Endodermal cell (in vitro differentiated cells): ENCODE measurements at regions not wholly inside any gene's neighbourhood (a gene's known extent, or its start where the extent isn't known, plus 50 kb on each side); places are given as distances from the start of the nearest gene placed in this dataset.
"Not testable (repeated sequence)": the region's sequence is repeated elsewhere in the genome, so short reads cannot be mapped to it uniquely, and the experiment has no call there.

Experiments used
- DNase-seq: peaks from one replicate; pipeline ENCODE4 v3.0.0-alpha.2; 2017
- H3K27ac ChIP-seq: 2 replicates; pipeline ENCODE4 v1.5.1; 2013; ENCODE audit warnings: mild to moderate bottlenecking, low read depth, low read length, moderate library complexity
- H3K27me3 ChIP-seq: 2 replicates; pipeline ENCODE4 v1.6.1; 2013; ENCODE audit warnings: mild to moderate bottlenecking, low read length, moderate library complexity; ENCODE audit not compliant: insufficient read depth, control insufficient read depth, poor library complexity, severe bottlenecking
- H3K36me3 ChIP-seq: 2 replicates; pipeline ENCODE4 v1.7.0; 2013; ENCODE audit warnings: mild to moderate bottlenecking, low read length, moderate library complexity; ENCODE audit not compliant: control insufficient read depth, insufficient read depth
- H3K4me1 ChIP-seq: one replicate; pipeline ENCODE4 v1.7.0; 2013; ENCODE audit warnings: low read length; ENCODE audit not compliant: control insufficient read depth, insufficient read depth
- H3K4me3 ChIP-seq: 2 replicates; pipeline ENCODE4 v1.5.1; 2013; ENCODE audit warnings: mild to moderate bottlenecking, low read length, moderate library complexity
- H3K9ac ChIP-seq: 2 replicates; pipeline ENCODE4 v1.6.1; 2013; ENCODE audit warnings: mild to moderate bottlenecking, low read length, moderate library complexity; ENCODE audit not compliant: poor library complexity, severe bottlenecking; ENCODE audit errors: extremely low read depth
- H3K9me3 ChIP-seq: 2 replicates; pipeline ENCODE4 v1.6.1; 2013; ENCODE audit warnings: mild to moderate bottlenecking, low read length, moderate library complexity; ENCODE audit not compliant: control insufficient read depth
- H3K27ac Mint-ChIP-seq: 2 replicates; pipeline ENCODE4 v1.8.0; 2020; ENCODE audit warnings: mixed read lengths
- H3K27me3 Mint-ChIP-seq: 2 replicates; pipeline ENCODE4 v1.8.0; 2021; ENCODE audit warnings: mild to moderate bottlenecking, mixed read lengths; ENCODE audit not compliant: insufficient read depth
- H3K36me3 Mint-ChIP-seq: 2 replicates; pipeline ENCODE4 v1.8.0; 2020; ENCODE audit warnings: low read depth, mixed read lengths
- H3K4me1 Mint-ChIP-seq: 2 replicates; pipeline ENCODE4 v1.8.0; 2020; ENCODE audit warnings: mixed read lengths
- H3K4me3 Mint-ChIP-seq: 2 replicates; pipeline ENCODE4 v1.8.0; 2020; ENCODE audit warnings: mild to moderate bottlenecking, moderate library complexity, mixed read lengths
- H3K9me3 Mint-ChIP-seq: 2 replicates; pipeline ENCODE4 v1.8.0; 2020; ENCODE audit warnings: mild to moderate bottlenecking, mixed read lengths
- WGBS, 2 experiments: methylation state at CpG; one replicate each; pipeline versions ENCODE4 v1.1.5 to v1.1.7; 2013; ENCODE audit warnings: missing lambda C conversion rate in 2 of 2, mixed read lengths in 1 of 2; ENCODE audit not compliant: insufficient coverage in 1 of 2, insufficient read length in 1 of 2; 5-methylcytosine and 5-hydroxymethylcytosine counted together
- TF ChIP-seq, protein P1 (sequence below): fragments of 200-600 bp; sonication (generic); conservative IDR thresholded peaks from 2 replicates; pipeline ENCODE4 v1.5.0; 2021; ENCODE audit warnings: antibody characterized with exemption, mild to moderate bottlenecking

DNA sequence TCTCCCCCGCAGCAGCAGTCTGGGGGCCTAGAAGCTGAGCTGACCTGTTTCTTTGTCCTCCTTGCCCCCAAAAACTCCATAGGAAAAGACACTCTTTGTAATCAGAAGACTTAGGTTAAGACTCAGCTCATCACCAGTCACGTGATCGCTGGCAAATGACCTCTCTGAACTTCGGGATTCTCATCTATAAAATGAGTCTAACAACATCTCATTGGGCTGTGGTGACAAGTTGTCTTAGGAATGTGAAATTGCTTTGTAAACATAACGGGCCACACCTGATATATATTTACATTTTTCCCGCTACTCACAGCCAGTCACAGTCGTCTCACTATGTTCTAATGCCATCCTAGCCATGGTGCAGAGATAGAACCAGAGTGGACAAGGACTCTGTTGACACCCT is 86.0 kb upstream of the LHX1 start:
- H3K4me1 Mint-ChIP-seq: peaks cover 55% of the 10 kb centered on the region
- H3K4me3 Mint-ChIP-seq: no peak overlapping the region
- Histone ChIP-seq H3K27me3 (no peaks in the 10 kb centered on the region), H3K4me1 (peaks cover 23% of the 10 kb centered on the region), H3K27ac (no peak overlapping the region), H3K4me3 (no peak overlapping the region), H3K36me3 (no peaks in the 10 kb centered on the region), H3K9me3 (no peaks in the 10 kb centered on the region), H3K9ac (no peak overlapping the region)
- DNase-seq: no peak
- WGBS, 2 experiments: 77 to 87% methylated on average over 4 to 7 of the region's 7 CpGs
- peak overlapping the region; percentile 18 for H3K27ac Mint-ChIP-seq
- H3K9me3 Mint-ChIP-seq: no peaks in the 10 kb centered on the region
- no peaks in the 10 kb centered on the region for H3K27me3 Mint-ChIP-seq
- TF ChIP-seq, protein P1, sequence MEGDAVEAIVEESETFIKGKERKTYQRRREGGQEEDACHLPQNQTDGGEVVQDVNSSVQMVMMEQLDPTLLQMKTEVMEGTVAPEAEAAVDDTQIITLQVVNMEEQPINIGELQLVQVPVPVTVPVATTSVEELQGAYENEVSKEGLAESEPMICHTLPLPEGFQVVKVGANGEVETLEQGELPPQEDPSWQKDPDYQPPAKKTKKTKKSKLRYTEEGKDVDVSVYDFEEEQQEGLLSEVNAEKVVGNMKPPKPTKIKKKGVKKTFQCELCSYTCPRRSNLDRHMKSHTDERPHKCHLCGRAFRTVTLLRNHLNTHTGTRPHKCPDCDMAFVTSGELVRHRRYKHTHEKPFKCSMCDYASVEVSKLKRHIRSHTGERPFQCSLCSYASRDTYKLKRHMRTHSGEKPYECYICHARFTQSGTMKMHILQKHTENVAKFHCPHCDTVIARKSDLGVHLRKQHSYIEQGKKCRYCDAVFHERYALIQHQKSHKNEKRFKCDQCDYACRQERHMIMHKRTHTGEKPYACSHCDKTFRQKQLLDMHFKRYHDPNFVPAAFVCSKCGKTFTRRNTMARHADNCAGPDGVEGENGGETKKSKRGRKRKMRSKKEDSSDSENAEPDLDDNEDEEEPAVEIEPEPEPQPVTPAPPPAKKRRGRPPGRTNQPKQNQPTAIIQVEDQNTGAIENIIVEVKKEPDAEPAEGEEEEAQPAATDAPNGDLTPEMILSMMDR: no peak
- H3K36me3 Mint-ChIP-seq: no peaks in the 10 kb centered on the region

DNA sequence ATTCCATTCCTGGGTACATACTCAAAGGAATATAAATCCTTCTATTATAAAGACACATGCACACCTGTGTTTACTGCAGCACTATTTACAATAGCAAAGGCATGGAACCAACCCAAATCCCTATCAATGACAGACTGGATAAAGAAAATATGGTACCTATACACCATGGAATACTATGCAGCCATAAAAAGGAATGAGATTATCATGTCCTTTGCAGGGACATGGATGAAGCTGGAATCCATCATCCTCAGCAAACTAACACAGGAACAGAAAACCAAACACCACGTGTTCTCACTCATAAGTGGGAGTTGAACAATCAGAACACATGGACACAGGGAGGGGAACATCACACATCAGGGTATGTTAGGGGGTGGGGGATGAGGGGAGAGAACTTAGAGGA is 84.8 kb upstream of the LHX1 start:
- H3K4me3 Mint-ChIP-seq, H3K4me3 ChIP-seq, H3K36me3 ChIP-seq, H3K27ac ChIP-seq, H3K27me3 ChIP-seq, DNase-seq, H3K36me3 Mint-ChIP-seq, H3K27me3 Mint-ChIP-seq, H3K9ac ChIP-seq, H3K9me3 ChIP-seq, H3K9me3 Mint-ChIP-seq, H3K27ac Mint-ChIP-seq: not testable (repeated sequence)
- WGBS, 2 experiments: 91% methylated on average over 1 of the region's 1 CpG; no CpG with 5 or more reads in 1 of the 2 experiments
- H3K4me1 ChIP-seq: peaks cover 13% of the 10 kb centered on the region
- H3K4me1 Mint-ChIP-seq: peaks cover 43% of the 10 kb centered on the region

DNA sequence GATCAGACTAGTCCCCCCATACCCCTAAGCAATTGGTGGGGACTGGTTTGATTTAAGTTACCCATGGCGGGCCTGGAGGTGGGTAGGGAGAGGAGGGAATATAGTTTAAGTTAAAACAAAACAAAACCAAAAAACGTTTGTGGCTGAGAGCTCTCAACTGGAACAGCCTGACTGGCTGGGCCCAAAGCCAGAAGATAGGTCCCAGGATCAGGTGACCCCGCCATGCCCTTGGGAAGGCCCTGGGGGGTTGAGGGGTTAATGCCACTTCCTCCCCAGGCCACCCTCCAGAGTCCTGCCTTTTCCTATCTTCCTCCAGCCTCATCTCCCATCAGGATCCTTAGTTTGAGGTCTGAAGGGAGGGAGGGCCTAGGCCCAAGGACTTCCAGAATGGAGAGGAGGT is 82.3 kb upstream of the LHX1 start:
- no peaks in the 10 kb centered on the region for H3K9me3 ChIP-seq
- no peak overlapping the region for H3K9ac ChIP-seq
- Mint-ChIP-seq H3K4me1 (peaks cover 32% of the 10 kb centered on the region), H3K4me3 (no peak overlapping the region), H3K27ac (no peak overlapping the region), H3K27me3 (no peaks in the 10 kb centered on the region), H3K9me3 (no peaks in the 10 kb centered on the region), H3K36me3 (no peaks in the 10 kb centered on the region)
- H3K27me3 ChIP-seq: no peaks in the 10 kb centered on the region
- TF ChIP-seq, protein P1: no peak
- DNase-seq: no peak
- H3K36me3 ChIP-seq: no peaks in the 10 kb centered on the region
- no peak overlapping the region for H3K27ac ChIP-seq
- H3K4me3 ChIP-seq: no peak overlapping the region
- H3K4me1 ChIP-seq: peaks cover 10% of the 10 kb centered on the region
- 74% methylated on average over 2 of the region's 3 CpGs; no CpG with 5 or more reads in 1 of the 2 experiments for WGBS, 2 experiments

DNA sequence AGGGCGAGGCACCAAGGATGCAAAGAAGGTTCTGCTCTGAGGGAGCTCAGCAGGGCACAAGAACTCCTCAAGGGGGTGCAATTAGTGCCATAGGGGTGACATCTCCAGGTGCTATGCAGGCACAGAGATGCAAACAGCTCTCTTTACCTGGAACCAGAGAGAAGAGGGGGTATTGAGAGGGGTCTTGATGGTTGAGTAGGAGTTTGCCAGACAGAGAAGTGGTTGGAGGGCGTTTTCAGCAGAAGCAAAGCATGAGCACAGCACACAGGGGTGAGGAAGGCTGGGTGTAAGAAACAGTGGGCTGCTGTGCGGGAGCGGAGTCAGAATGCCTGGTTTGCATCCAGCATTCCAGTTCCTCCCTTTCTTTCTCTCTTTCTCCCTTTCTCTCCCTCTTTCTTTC is 81.8 kb upstream of the LHX1 start:
- H3K36me3 ChIP-seq: no peaks in the 10 kb centered on the region
- no peak overlapping the region for H3K27ac Mint-ChIP-seq
- TF ChIP-seq, protein P1: no peak
- no peaks in the 10 kb centered on the region for H3K36me3 Mint-ChIP-seq
- no peaks in the 10 kb centered on the region for H3K9me3 ChIP-seq
- H3K4me1 ChIP-seq: peaks cover 5% of the 10 kb centered on the region
- H3K9me3 Mint-ChIP-seq: no peaks in the 10 kb centered on the region
- DNase-seq: no peak
- peaks cover 28% of the 10 kb centered on the region for H3K4me1 Mint-ChIP-seq
- H3K4me3 Mint-ChIP-seq: no peak overlapping the region
- H3K27me3 Mint-ChIP-seq: no peaks in the 10 kb centered on the region
- no peaks in the 10 kb centered on the region for H3K27me3 ChIP-seq
- no peak overlapping the region for H3K27ac ChIP-seq
- no peak overlapping the region for H3K4me3 ChIP-seq
- no peak overlapping the region for H3K9ac ChIP-seq
- WGBS, 2 experiments: 89 to 95% methylated on average over 3 to 4 of the region's 4 CpGs
